Activated naive CD4-positive, alpha-beta T cell treated with anti-CD3 and anti-CD28 coated beads, Interleukin-2, amount 50 U/mL, for 24 hours (primary cell): ENCODE measurements at regions not wholly inside any gene's neighbourhood (a gene's known extent, or its start where the extent isn't known, plus 50 kb on each side); places are given as distances from the start of the nearest gene placed in this dataset.

Experiments
- H3K27ac Mint-ChIP-seq: one replicate; pipeline ENCODE4 v1.8.0; 2021; ENCODE audit warnings: mild to moderate bottlenecking, mixed read lengths
- H3K27me3 Mint-ChIP-seq: one replicate; pipeline ENCODE4 v1.8.0; 2021; ENCODE audit warnings: mixed read lengths
- H3K36me3 Mint-ChIP-seq: one replicate; pipeline ENCODE4 v1.8.0; 2021; ENCODE audit warnings: mixed read lengths
- H3K4me1 Mint-ChIP-seq: one replicate; pipeline ENCODE4 v1.8.0; 2021; ENCODE audit warnings: mixed read lengths
- H3K4me3 Mint-ChIP-seq: one replicate; pipeline ENCODE4 v1.8.0; 2021; ENCODE audit warnings: mild to moderate bottlenecking, mixed read lengths
- H3K9me3 Mint-ChIP-seq: one replicate; pipeline ENCODE4 v1.8.0; 2021; ENCODE audit warnings: mixed read lengths

DNA sequence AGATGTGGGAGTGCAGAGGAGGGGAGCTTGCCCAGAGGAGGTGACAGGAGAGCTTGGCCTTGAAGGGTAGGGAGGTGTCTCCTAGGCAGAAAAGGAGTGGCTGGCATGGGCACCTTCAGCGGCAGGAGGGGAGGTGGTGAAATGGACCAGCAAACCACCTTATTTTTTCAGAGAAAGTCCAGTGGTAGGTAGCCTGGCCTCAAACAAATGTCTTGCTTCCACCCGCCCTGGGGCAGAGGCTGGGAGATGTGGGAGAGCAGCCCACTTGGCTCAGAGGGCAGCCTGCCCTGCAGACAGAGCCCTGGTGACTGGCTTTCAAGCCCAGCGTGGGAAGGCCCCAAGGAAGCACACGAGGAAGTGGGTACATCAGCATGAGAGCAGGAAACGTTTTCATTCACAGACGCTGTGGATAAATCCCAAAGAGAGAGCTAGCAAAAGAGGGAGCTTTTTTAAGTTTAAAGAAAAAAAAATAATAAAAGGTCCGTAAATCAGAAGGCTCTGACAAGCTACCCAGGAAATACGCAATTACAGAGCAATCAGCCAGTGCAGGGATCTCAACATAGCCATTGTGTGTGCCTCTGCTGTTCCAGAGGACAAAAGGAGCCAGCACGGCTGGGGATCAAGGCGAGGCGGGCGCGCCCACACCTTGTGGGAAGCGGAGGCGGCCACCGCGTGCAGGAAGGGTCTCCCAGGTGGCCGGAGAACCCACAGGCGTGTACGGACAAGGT is 238.7 kb upstream of the PLET1 start:
- no peaks in the 10 kb centered on the region for H3K9me3 Mint-ChIP-seq
- H3K36me3 Mint-ChIP-seq = no peaks in the 10 kb centered on the region
- H3K4me1 Mint-ChIP-seq = no peaks in the 10 kb centered on the region
- H3K27ac Mint-ChIP-seq = no peak overlapping the region
- H3K27me3 Mint-ChIP-seq = no peaks in the 10 kb centered on the region
- no peak overlapping the region for H3K4me3 Mint-ChIP-seq

DNA sequence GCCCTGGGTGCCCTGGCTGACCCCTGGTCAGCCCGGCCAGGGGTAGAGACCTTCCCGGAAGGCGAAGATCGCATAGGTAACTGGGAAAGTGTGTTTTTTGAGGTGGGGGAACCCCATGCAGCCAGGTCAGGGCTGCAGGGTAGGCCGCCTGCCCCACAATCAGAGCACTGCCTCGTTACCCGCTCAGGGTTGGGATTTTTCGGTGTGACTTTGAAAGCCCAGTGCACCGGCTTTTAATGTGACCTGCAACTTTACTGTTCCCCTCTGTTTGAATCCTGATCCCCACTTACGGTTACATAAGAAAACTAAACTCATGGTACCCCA is 239.2 kb upstream of the PLET1 start:
- Mint-ChIP-seq H3K27ac (no peak overlapping the region), H3K4me1 (no peaks in the 10 kb centered on the region), H3K36me3 (no peaks in the 10 kb centered on the region), H3K4me3 (no peak overlapping the region), H3K27me3 (no peaks in the 10 kb centered on the region), H3K9me3 (no peaks in the 10 kb centered on the region)

DNA sequence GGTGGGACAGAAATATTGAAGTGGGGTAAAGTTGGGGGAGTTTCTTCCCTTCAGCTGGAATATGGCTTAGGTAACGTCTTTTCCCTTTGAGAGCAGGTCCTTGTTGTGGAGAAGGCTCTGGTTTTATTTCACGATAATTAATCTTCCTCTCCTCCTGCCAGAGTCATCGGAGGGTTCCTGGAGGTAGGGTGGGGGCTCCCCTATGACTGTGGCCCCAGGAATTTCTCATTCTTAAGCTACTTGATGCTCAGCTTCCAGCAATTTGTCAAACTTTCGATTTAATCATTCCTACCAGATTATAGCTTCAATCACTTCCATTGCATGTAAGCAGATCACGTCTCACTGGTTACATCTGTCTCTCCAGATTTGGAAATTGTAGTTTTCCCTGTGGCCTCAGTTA is 242.8 kb upstream of the PLET1 start:
- Mint-ChIP-seq H3K4me3 (no peak overlapping the region), H3K36me3 (no peaks in the 10 kb centered on the region), H3K9me3 (no peaks in the 10 kb centered on the region), H3K27ac (no peak overlapping the region), H3K27me3 (peaks cover 3% of the 10 kb centered on the region), H3K4me1 (no peaks in the 10 kb centered on the region)

DNA sequence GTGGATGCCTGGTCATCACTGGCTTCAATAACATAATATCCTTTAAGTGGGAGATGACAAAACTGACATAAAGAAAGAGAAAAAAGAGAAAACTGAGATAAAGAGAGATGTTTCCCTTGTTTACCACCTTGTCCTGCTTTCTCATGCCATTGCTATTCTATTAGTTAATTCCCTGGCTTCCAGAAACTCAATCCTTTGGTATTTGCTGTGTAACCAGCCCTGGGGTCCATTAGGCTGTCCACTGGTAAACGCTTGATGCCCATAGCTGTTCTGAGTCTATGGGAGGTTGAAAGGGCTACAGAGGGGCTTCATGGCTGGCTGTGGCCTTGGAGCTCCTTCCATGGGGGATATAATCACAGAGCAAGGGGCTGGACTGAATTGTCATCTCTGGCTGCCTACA is 243.4 kb upstream of the PLET1 start:
- Mint-ChIP-seq H3K4me3 (no peak overlapping the region), H3K27me3 (peaks cover 3% of the 10 kb centered on the region), H3K36me3 (no peaks in the 10 kb centered on the region), H3K4me1 (no peaks in the 10 kb centered on the region), H3K9me3 (no peaks in the 10 kb centered on the region), H3K27ac (no peak overlapping the region)

DNA sequence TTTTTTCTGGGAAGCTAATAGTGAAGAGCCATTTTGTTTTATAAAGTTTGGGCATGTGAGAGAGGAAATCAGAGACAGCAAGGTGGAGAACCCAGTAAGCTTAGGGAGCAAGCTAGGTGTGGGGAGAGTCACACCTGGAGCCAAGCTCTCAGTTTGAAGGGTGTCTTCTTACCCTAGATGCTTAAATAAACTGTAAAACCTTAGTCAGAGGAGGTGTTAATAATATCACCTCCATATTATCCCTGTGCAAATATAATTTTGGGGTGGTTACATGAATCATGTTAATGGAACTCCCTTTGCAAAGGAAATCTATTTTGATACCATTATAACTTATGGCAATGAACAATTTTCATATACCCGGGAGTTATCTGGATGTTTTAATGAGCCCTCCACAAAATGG is 246.2 kb upstream of the PLET1 start:
- H3K4me3 Mint-ChIP-seq = no peak overlapping the region
- H3K4me1 Mint-ChIP-seq = no peaks in the 10 kb centered on the region

DNA sequence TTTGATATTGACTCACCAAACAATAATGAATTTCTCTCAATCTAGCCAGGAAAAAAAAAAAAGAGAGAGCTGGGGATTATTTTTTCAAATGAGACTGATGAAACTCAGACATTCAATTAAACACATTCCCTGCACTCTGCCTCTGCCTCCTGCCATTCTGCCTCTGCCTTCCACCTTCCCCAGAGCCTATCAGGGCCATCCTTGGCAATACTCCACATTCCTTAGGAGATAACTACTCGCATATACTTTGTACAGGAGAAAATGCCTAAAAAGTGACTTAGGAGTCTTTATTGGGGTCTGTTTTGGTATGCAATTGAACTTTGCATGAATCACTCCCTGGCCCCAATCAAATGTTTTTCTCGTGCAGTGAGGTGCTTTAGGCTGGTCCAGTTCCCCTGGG is 246.6 kb upstream of the PLET1 start:
- H3K9me3 Mint-ChIP-seq = no peaks in the 10 kb centered on the region
- peaks cover 3% of the 10 kb centered on the region for H3K27me3 Mint-ChIP-seq
- H3K27ac Mint-ChIP-seq = no peak overlapping the region
- H3K4me3 Mint-ChIP-seq = no peak overlapping the region
- H3K36me3 Mint-ChIP-seq = no peaks in the 10 kb centered on the region
- no peaks in the 10 kb centered on the region for H3K4me1 Mint-ChIP-seq

More for the DNA sequence above, 246.2 kb upstream of the PLET1 start:
- Mint-ChIP-seq H3K9me3 (no peaks in the 10 kb centered on the region), H3K27ac (no peak overlapping the region), H3K27me3 (peaks cover 3% of the 10 kb centered on the region), H3K36me3 (no peaks in the 10 kb centered on the region)

DNA sequence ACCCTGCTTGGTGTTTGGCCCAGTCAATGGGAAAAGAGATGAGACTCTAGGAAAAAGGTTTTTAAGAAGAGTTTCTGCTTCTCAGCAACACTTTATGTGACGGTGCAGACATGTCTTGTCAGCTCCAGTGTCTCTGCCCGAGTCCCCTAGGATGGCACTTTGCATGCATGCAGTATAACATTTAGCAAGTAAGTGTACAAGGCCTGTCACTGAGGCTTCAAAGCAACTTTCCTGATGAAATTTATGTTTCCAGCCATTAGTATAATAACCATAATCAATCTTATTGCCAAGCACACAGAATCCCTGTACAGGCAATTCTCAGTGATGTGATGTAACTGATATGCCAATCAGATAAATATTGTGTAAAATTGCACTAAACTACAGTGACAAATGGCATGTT is 248.1 kb upstream of the PLET1 start:
- H3K27me3 Mint-ChIP-seq = peaks cover 7% of the 10 kb centered on the region
- no peaks in the 10 kb centered on the region for H3K9me3 Mint-ChIP-seq
- no peak overlapping the region for H3K27ac Mint-ChIP-seq
- H3K4me3 Mint-ChIP-seq = no peak overlapping the region
- H3K4me1 Mint-ChIP-seq = no peaks in the 10 kb centered on the region
- peaks cover 2% of the 10 kb centered on the region for H3K36me3 Mint-ChIP-seq

DNA sequence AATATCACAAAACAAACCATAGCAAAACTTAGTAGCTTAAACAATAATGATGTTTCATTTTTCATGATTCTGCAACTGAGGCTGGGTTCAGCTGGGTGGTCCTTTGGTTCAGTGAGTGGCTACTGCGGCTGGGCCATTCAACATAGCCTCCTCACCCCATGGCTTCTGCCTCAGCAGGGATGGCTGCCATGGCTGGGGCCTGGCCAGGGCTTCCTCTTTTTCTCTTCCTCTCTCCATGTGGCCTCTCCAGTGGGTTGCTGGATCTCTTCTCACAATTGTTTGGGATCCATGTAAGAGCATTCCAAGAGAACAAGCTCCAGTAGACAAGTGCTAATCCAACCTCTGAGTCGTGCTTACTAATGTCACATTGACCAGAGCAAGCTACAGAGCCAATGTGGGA is 248.6 kb upstream of the PLET1 start:
- no peaks in the 10 kb centered on the region for H3K4me1 Mint-ChIP-seq
- H3K27me3 Mint-ChIP-seq = peaks cover 7% of the 10 kb centered on the region
- H3K9me3 Mint-ChIP-seq = no peaks in the 10 kb centered on the region
- H3K4me3 Mint-ChIP-seq = no peak overlapping the region
- H3K27ac Mint-ChIP-seq = no peak overlapping the region
- peaks cover 2% of the 10 kb centered on the region for H3K36me3 Mint-ChIP-seq

DNA sequence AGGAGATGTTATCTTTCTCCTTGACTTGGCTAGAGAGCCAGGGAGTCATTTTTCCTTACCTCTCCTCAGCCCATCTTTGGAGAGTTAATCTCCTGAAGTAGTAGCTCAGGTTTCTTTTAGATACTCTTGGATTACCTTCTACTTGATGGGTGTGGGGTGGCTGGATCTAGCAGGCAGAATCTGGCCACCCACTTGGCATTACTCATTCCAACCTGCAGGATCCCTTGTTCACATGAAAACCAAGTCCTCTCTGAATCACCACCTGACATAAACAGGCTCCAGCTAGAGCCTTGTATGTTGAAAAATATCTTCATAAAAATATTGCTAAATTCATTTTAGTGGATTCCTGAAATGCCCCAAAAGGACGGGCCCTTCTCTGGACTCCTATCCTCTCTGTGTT is 250.6 kb upstream of the PLET1 start:
- H3K27ac Mint-ChIP-seq = no peak overlapping the region
- H3K4me3 Mint-ChIP-seq = no peak overlapping the region
- peaks cover 7% of the 10 kb centered on the region for H3K27me3 Mint-ChIP-seq

DNA sequence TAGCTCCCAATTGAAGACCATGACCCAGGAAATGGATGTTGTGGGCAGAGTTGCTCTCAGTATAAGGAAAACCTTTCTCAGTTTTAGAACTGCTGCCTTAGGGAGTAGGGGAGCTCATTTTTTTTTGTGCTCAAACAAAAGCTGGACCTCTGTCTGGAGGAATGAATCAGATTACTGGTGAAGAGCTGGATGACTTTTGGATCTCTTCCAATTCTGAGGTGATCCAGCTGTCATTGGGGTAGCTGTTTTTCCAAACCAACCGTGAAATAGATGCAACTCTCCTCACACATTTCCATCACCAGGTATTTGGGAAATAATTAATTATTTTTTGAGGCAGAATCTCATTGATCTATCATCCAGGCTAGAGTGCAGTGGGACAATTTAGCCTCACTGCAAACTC is 251.3 kb upstream of the PLET1 start:
- no peaks in the 10 kb centered on the region for H3K9me3 Mint-ChIP-seq
- H3K27ac Mint-ChIP-seq = no peak overlapping the region
- peaks cover 2% of the 10 kb centered on the region for H3K36me3 Mint-ChIP-seq
- no peaks in the 10 kb centered on the region for H3K4me1 Mint-ChIP-seq
- H3K27me3 Mint-ChIP-seq = peaks cover 5% of the 10 kb centered on the region
- no peak overlapping the region for H3K4me3 Mint-ChIP-seq

More for the DNA sequence above, 250.6 kb upstream of the PLET1 start:
- no peaks in the 10 kb centered on the region for H3K4me1 Mint-ChIP-seq
- peaks cover 2% of the 10 kb centered on the region for H3K36me3 Mint-ChIP-seq
- H3K9me3 Mint-ChIP-seq = no peaks in the 10 kb centered on the region

DNA sequence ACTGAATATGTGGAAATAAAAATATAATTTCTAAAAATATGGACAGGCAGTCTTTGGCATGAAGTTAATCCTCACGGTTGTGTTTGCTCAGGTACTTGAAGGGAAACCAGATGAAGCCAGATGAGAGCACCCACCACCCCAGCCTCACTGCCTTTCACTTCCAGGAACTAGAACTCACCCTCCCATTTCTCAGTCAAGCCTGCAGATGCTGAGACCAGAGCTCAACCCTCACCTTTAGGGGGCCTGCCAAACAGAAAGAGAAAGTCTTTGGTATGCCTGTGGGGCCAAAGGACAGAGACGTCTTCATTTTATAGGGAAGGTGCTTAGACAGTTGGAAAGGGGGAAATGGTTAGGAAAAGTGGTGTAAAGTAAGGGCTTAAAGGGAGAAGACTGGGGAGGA is 252.8 kb upstream of the PLET1 start:
- H3K27me3 Mint-ChIP-seq = peaks cover 3% of the 10 kb centered on the region
- H3K27ac Mint-ChIP-seq = no peak overlapping the region
- no peaks in the 10 kb centered on the region for H3K9me3 Mint-ChIP-seq
- no peaks in the 10 kb centered on the region for H3K4me1 Mint-ChIP-seq
- H3K36me3 Mint-ChIP-seq = peaks cover 2% of the 10 kb centered on the region
- no peak overlapping the region for H3K4me3 Mint-ChIP-seq

DNA sequence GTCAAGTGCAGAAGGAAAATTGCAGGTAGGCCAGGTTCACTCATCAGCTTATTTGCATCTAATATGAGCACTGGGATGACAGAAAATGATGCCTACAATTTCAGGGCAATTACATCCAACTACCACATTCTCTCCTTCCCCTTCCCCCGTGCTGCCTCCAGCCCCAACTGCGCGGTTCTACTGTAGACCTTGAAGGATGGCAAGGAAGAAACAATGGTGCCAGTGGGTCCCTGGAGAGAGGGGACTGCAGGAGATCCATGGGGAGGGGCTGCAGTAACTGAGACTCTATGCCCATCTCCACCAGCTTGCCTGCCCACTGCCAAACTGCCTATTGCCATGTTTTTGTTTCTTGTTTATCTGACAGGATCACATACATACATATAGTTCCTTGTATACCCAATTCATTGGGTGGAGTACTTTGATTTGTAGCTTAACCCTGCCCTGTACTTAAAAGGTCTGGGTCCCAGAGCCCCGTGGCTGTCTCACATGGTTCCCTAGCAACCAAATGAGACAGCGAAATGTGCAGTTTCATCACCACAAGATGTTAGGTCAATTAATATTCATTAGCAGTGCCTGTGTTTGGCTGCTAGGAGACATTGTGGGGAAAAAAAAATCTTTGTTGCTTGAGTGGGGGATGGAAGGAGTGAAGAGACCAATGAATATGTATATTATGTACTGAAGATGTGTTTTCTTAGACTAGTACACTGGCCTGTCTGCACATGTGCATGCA is 253.5 kb upstream of the PLET1 start:
- Mint-ChIP-seq H3K27ac (no peak overlapping the region), H3K27me3 (peaks cover 3% of the 10 kb centered on the region), H3K9me3 (no peaks in the 10 kb centered on the region), H3K36me3 (peaks cover 2% of the 10 kb centered on the region), H3K4me1 (no peaks in the 10 kb centered on the region), H3K4me3 (no peak overlapping the region)

DNA sequence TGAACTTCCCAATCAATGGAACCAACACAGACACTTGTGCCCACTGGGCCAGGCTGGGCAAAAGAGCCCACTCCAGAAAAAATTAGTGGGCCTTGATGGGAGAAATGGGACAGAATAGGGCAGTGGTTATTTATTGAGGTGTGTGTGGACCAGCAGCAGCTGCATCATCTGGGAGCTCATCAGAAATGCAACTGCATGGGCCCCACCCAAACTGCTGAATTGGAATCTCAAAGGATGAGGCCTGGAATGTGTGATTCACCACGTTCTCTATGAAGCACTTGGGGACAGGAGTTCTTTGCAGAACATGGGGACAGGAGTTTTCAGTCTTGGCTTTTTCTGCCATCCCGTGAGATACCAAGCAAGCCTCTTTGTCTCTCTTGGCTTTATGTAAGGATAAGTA is 255.6 kb upstream of the PLET1 start:
- Mint-ChIP-seq H3K4me3 (no peak overlapping the region), H3K36me3 (peaks cover 2% of the 10 kb centered on the region), H3K27me3 (peaks cover 5% of the 10 kb centered on the region), H3K9me3 (no peaks in the 10 kb centered on the region), H3K4me1 (no peaks in the 10 kb centered on the region), H3K27ac (no peak overlapping the region)

DNA sequence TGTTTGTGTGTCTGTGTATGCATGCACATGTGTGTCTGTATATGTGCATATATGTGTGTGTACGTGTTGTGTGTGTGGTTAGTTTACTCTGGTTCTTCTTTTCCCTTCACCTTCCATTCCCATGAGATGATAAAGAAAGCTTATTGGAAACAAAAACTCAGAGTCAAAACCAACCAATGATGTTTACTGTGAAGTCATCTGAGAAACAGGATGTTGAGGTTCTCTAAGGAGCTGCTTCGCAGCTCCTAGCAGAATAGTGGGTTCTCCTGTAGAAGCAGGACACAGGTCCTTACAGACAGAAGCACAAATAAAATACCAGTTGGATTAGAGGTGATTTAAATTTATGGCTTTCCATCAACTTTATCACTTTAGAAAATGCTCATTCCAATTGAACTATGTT is 256.1 kb upstream of the PLET1 start:
- Mint-ChIP-seq H3K36me3 (peaks cover 2% of the 10 kb centered on the region), H3K9me3 (no peaks in the 10 kb centered on the region), H3K27ac (no peak overlapping the region), H3K4me3 (no peak overlapping the region), H3K27me3 (peaks cover 5% of the 10 kb centered on the region), H3K4me1 (no peaks in the 10 kb centered on the region)

DNA sequence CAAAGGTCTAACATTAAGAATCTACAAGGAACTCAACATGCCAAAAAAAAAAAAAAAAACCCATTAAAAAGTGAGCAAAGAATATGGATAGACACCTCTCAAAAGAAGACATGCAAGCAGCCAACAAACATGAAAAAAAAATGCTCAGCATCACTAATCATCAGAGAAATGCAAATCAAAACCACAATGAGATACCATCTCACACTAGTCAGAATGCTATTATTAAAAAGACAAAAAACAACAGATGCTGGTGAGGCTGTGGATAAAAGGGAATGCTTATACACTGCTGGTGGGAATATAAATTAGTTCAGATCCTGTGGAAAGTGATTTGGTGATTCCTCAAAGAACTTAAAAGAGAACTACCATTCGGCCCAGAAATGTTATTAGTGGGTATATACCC is 257.7 kb upstream of the PLET1 start:
- Mint-ChIP-seq H3K4me3 (no peak overlapping the region), H3K9me3 (no peaks in the 10 kb centered on the region), H3K36me3 (peaks cover 2% of the 10 kb centered on the region), H3K4me1 (no peaks in the 10 kb centered on the region), H3K27me3 (peaks cover 3% of the 10 kb centered on the region), H3K27ac (no peak overlapping the region)

DNA sequence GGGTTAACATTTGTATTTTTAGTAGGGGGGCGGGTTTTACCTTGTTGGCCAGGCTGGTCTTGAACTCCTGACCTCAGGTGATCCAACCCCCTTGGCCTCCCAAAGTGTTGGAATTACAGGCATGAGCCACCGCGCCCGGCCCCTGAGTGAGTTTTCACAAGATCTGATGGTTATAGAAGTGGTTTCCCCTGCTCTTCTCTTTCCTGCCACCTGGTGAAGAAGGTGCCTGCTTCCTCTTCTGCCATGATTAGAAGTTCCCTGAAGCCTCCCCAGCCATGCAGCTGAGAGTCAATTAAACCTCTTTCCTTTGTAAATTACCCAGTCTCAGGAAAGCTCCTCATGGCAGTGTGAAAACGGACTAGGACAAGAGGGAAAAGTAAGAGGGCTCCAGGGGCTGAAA is 259.1 kb upstream of the PLET1 start:
- Mint-ChIP-seq H3K27ac (no peak overlapping the region), H3K27me3 (peaks cover 2% of the 10 kb centered on the region), H3K4me1 (no peaks in the 10 kb centered on the region), H3K4me3 (no peak overlapping the region), H3K36me3 (no peaks in the 10 kb centered on the region), H3K9me3 (no peaks in the 10 kb centered on the region)

DNA sequence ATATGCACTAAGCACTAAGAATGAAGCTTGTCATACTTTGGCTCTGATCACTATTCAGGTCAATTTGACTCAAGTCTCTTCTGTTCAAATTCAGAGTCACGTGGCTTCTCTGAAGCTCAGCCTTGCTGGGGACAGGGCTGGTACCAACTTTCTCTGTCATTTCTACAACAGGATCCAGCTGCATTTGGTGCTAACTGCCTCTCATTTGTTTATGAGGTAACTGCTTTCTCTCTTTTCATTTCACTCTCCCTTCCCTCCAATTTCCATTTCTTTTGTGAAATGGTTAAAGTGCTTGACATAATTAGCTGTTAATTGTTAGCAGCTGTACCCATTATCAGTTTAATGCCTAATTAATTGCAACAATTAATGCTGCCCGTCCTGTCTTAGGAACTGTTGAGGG is 259.7 kb upstream of the PLET1 start:
- peaks cover 2% of the 10 kb centered on the region for H3K27me3 Mint-ChIP-seq

More for the DNA sequence above, 259.7 kb upstream of the PLET1 start:
- H3K4me3 Mint-ChIP-seq = no peak overlapping the region
- no peaks in the 10 kb centered on the region for H3K9me3 Mint-ChIP-seq
- no peaks in the 10 kb centered on the region for H3K36me3 Mint-ChIP-seq
- H3K27ac Mint-ChIP-seq = no peak overlapping the region
- H3K4me1 Mint-ChIP-seq = no peaks in the 10 kb centered on the region
